ENCODE measurements at regions not wholly inside any gene's neighbourhood (a gene's known extent, or its start where the extent isn't known, plus 50 kb on each side); places are given as distances from the start of the nearest gene placed in this dataset.

DNA sequence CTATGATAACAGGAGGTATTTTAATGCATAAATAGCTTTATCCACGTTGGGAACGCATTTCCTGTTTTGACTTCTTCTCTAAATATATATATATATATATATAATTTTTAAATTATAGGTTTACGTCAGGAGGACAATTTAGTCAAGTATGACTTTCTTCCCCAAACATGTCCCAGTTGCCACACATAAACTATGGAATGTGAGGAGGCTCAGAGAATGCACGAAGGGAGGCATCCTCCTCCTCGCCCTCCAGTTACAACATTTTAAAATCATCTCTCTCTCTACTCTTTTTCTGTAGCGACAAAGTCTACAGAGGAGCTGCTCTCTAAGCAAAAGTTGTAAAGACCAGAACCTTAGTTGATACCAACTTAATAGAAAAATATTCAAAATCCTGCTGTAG lies 106.9 kb upstream of the LYZL1 start:
- no peak for DNase-seq
- intact Hi-C loops (cut with DNase I): no loop called here
- no peak for ATAC-seq

DNA sequence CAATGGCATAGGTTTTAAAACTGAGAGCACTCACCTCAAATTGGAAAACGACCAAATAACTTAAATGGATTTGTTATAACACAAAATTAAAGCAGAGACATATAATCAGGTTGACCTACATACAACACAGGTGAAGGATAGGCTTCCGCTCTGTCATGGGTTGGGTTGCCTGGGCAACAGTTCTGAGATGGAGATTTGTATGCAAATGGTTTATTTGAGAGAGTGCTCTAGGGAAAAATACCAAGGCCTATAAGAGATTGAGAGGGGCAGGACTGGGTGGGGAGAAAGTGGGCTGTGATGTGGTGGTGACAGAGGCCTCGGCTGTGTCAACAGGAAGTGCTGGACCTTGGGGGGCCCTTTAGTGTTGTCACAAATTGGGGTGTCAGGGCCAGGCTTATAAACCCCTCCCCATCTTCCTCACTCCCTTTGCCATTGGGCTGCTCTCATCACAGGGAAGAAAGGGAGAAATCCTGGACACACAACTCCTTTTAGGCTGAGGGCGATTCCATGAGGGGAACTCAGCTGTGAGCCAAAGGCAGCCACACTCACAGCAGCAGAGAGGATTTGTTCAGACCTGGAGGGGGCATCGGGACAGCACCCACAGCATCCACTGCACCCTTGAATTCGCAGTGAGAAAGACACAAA lies 105.4 kb upstream of the LYZL1 start:
- no peak for ATAC-seq
- DNase-seq: no peak
- intact Hi-C loops (cut with DNase I): no loop called here

DNA sequence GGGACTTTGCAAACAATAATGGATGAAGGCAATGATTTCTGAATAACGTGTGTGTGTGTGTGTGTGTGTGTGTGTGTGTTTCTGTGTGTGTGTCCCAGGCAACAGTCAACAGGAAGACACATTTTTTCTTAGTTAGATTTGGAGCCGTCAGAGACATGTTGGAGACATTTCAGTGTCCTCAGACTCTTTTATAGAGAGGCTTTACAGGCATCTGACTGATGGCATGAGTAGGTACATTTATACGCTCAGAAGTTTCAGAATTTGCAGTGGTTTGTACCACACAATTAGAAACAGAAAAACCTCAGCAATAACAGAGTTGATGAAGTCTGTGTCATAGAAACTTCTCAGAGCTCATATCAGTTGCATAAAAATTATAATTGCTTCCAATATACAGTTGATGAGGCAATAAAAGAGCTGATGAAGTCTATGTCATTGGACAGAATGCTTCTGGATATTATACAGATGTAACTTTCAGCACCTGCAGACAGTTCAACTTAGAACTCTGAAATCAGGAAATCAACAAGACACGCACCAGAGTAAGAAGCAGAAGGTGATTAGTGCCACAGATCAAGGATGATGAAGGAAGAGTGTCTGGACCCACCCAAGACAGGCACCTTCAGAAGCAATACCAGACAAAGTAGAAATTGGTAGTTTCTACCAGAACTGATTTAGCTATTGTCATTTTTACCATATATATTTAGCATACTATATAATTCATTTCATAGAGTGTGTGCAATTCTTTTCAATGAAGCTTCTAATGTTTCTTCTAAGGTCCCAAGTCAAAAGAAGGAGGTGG lies 104.5 kb upstream of the LYZL1 start:
- intact Hi-C loops (cut with DNase I): no loop called here
- DNase-seq (no peak), ATAC-seq (no peak)

DNA sequence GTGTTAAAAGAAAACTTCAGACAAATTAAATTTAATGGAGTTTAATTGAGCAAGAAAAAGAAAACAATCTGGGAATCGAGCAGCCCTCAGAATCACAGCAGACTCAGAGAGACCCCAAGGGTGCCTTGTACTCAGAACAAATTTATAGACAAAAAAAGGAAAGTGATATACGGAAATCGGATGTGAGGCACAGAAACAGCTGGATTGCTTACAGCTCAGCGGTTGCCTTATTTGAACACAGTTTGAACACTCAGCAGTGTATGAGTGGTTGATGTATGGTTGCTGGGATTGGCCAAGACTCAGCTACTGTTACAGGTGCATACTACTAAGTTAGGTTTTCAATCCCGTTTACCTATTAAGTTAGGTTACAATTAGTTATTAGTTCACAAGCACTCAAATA lies 103.8 kb upstream of the LYZL1 start:
- ATAC-seq (no peak), DNase-seq (no peak)
- intact Hi-C loops (cut with DNase I): no loop called here

DNA sequence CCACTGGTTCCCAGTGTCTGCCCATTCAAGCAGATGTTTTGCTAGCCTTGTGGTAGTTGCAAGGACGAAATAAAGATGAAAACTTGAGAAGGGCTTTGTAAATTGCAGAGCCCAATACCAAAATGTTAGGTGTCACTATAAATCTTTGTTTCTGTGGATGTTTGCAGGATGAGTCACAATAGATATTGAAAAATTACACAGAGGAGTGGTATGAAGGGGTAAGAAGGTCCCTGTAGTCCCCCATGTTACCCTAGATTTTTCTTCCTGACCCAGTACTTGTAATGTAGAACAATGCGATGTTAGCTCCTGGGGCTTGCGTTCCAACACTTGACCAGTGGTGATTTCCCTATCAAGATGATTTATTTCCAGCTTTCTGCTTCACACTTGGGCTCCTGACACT lies 102.6 kb upstream of the LYZL1 start:
- ATAC-seq (no peak), DNase-seq (no peak)
- intact Hi-C loops (cut with DNase I): no loop called here

DNA sequence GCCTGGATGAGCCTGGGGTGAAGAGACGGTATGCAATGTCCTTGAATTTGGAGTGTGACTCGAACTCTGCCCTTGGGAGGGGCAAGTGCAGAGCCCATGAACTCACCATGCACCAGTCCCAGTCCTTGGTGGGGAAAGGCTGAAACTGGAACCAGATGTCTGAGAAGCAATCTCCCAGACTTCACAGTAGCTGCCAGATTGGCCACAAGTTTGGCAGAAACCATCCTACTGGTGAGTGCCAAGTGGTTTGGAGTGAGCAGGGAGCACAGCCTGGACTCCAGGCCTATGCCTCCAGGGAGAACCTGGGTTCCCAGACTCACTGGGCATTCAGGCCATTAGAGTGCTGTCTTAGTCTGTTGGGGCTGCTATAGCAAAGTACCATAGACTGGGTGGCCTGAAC lies 99.6 kb upstream of the LYZL1 start:
- intact Hi-C loops (cut with DNase I): no loop called here
- DNase-seq (no peak), ATAC-seq (peak; percentile 36 to 53)

DNA sequence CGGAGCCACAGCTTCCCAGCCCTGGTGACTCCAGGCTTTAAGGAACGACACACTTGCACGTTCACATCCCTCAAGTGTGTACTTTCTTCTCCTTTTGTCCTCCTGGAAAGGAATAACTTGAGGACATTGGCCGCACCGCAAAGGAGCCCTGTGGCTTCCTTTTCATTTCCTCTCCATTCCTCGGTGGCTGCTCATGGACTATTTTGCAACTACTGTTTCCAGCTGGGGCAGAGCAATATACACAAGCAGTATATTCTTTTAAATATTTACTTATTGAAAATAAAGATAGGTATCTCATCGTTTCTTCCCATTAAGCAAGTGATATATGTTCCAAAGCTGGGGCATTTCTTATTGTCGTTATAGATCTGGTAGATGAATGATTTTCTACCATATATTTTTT lies 97.2 kb upstream of the LYZL1 start:
- no peak for ATAC-seq
- DNase-seq: no peak
- intact Hi-C loops (cut with DNase I): no loop called here

DNA sequence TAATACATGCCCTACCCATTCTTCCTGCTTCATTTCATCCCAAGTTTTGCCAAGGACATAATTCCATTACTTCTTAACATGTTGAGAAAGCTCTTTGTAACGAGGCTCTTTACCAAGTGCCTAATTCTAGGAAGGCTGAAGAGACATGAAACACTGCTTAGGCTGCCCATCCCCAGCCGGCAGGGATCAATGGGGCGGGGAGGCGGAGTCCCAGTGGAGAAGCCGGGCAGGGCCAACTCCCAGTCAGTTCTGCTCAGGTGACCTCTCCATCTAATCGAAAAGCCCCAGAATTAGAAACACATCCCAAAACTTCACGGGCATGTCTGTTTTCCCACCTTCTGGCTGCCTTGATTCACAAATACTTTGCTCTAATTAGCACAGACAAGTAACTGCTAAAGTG lies 89.5 kb upstream of the LYZL1 start:
- ATAC-seq (no peak), DNase-seq (no peak)
- intact Hi-C loops (cut with DNase I): no loop called here

DNA sequence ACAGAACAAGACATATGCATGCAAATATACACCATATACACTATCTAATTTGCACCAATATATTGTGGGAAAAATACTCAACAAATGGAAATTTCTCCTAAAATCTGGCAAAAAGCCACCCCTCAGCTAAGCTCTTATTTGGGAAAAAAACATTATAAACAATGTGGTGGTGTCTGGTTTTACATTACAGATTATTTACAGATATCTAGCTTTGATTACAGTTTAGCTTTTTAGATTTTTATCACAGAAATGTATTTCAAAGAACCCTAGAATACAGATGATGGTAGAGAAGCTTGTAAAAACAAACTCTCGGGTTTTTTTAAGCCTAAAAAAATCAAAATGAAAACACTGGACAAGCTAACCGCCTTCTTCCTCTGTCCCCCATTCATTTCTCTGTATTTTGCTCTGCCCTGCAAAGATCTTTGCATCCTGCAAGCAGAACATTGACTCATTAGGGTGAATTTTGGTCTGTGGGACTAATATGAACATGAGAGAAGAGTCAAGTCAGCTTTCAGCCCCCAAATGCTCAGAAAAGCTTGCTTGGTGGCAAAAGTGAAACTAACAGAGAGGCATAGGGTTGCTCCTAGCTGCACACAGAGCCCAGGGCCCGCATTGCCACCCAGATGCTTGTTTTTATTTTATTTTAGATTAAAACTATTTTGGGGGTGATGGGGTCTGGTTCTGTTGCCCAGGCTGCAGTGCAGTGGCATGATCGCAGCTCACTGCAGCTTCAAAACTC lies 88.8 kb upstream of the LYZL1 start:
- ATAC-seq (no peak), DNase-seq (no peak)
- intact Hi-C loops (cut with DNase I): no loop called here

DNA sequence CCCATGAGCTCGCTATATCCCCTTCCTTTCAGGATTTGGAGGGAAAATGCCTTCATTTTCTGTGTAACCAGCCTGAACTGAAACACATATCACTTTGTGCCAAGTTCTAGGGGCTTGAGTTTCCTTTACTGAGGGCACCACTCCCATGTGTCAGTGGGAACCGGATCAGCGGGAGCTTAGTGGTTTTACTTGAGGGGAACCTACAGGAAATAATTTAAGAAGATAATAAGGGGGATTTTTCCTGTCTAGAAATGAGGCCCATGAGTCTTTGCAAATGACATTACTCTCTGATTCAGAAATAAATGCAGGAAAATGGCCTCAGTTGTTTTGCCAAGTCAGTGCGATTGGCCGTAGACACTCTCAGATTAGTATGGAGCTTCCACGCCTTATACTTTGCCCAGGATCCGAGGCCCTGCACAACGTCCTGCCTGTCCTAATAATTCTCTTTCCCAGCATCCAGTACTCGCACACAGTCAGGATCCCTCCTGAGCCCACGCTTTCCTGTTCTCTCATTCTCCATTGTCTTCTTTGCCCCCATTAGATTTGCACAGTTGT lies 86.4 kb upstream of the LYZL1 start:
- DNase-seq (no peak), ATAC-seq (no peak)
- intact Hi-C loops (cut with DNase I): no loop called here

DNA sequence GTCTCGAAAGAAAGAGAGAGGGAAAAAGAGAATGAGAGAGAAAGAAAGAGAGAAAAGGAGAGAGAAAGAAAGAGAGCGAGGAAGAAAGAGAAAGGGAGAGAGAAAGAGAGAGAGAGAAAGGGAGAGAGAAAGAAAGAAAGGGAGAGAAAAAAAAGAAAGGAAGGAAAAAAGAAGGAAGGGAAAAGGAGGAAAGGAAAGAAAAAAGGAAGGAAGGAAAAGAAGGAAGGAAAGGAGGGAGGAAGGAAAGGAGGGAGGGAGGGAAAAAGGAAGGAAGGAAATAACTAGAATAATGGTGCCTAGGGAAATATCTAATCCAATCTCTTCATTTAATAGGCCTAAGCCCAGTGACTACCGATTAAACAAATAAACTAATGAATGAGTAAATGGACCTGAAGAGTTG lies 85.4 kb upstream of the LYZL1 start:
- DNase-seq: no peak
- ATAC-seq: no peak
- intact Hi-C loops (cut with DNase I): no loop called here

DNA sequence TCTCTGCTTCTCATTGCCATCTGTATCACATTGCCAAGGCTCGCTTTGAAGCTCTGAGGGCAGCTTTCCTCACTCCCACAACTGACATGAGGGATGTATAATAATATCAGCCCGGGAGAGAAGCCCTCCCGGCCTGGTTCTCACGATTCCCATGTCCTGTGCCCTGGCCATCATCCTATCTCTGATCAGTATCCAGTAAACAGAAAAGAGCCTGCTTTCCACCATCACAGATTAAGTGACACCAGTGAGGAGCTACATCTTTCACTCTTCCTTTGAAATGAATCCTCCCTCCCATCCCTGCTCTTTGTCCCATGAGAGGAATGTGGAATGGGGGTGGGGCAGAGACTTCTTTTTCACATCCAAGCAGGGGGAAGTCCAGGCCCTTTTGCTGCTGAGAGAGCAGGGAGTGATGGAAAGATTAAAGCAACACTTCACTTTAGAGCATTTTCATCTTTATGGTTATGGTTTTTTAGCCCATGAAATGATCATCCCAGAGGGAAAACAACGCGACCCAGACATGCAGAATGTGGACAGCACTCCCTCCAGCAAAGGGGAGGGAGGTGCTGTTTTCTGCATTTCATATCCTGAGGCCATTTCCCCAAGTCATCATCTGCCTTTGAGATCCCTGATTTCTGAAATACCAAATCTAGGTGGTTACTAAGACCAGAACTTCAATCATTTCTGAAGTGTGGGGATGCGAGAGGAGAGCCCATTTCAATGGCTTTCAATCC lies 84.6 kb upstream of the LYZL1 start:
- no peak for DNase-seq
- no peak for ATAC-seq
- intact Hi-C loops (cut with DNase I): no loop called here

DNA sequence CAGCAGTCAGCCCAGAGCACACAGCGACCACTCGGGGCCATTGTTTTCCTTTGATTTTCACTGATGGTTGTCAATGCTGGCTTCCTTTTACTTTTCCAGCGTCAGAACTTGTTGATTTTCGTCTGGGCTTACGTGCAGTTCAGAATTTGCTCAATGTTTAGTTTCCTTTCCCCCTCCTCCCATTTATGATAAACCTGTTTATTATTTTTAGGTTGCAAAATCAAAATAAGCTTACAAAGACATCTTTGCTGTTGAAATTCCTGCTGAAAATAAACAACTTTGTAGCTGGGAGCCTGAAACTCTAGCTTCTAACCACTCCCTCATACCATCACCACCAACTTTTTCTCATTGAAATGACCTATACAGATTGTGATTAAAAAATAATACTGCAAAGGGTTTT lies 83.1 kb upstream of the LYZL1 start:
- no peak for ATAC-seq
- intact Hi-C loops (cut with DNase I): no loop called here
- DNase-seq: no peak

DNA sequence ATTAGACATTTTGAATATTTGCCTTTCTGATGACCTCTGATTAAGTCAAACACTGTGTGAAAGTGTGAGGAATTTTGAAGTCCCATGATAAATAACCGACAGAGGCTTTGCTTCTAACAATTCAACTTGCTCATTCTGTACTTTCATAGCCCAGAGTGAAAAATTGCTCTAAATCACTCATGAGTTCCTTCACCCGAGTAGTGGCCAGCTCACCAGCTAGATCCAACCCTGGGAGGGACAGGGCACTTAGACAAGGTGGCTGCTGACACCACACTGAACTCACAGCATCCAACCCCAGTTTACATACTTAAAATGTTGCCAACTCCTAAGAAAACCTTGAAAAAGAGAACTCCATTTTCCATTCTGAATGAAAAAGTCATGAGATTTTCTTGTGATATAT lies 80.0 kb upstream of the LYZL1 start:
- no peak for ATAC-seq
- intact Hi-C loops (cut with DNase I): no loop called here
- DNase-seq: no peak

DNA sequence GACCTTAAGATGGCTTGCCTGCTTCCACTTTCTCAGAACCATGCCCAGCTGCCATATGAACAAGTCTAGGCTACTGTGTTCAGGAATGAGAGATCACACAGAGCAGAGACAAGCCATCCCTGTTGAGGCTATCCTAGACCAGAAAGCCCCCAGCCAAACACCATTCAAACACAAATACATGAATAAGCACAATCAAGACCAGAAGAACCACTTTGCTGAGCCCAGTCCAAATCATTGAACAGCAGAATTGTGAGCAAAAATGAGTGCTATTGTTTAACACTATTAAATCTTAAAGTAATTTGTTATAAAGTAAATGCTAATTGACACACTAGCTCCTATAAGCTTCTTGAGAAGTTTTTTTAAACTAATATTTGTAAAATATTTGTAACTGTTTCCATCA lies 79.0 kb upstream of the LYZL1 start:
- intact Hi-C loops (cut with DNase I): no loop called here
- DNase-seq: no peak
- no peak for ATAC-seq

DNA sequence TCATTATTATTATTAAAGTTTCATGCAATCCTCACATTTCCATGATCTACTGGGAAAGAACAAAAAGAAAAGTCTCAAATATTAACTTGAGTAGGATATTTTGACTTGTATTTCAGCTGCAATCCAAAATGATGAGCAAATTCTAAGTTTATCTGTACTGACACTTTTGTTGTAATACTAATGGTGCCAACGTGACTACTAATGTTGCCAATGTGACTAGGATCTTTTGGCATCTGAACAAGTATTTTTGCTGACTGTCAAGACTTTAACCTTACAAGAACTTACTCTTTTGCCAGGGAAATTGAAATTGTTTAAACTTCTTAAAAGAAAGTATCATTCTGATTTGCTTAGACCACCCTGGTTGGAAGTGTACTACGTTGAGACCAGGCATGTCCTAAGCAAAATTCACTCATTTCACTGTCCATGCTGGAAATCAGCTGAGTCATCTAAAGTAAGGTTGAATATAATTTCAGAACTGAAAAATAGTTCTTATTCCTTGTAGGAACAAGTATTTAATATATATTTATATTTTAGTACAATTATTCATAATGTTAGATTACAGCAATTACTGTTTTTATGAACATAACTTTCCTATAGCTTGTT lies 78.5 kb upstream of the LYZL1 start:
- intact Hi-C loops (cut with DNase I): no loop called here
- ATAC-seq: no peak
- DNase-seq: no peak

DNA sequence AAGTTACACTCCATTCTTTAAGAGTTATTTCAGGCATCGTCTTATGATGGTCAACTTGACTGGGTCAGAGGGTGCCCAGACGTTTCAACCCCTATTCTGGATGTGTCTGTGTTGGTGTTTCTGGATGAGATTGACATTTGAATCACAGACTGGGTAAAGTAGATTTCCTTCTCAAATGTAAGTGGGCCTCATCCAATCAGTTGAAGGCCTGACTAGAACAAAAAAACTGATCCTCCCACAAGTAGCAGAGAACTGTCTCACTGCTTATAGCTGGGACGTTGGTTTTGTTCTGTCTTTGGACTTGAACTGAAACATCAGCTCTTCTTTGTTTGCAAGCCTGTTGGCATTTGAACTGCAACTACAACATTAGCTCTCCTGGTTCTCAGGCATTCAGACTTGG lies 76.3 kb upstream of the LYZL1 start:
- DNase-seq (no peak), ATAC-seq (no peak)
- intact Hi-C loops (cut with DNase I): no loop called here

DNA sequence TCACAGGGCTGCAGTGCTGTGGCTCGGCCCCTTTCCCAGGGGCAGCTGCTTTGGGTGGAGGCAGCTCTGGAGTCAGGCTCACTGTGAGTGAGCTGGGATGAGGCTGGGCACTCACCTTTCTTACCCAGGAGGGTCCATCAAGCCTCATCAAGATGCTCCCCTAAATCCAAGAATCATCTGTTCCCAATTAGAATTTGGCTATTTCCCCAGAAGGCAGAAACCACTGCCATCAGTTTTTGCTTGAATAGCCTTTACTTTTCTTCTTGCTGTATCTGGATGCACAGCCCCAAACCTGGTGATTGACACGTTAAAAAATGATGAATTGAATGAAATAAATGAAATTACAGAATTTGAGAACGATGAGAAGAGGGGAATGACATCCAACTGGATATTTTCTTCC lies 74.3 kb upstream of the LYZL1 start:
- ATAC-seq (no peak), DNase-seq (no peak)
- intact Hi-C loops (cut with DNase I): no loop called here

DNA sequence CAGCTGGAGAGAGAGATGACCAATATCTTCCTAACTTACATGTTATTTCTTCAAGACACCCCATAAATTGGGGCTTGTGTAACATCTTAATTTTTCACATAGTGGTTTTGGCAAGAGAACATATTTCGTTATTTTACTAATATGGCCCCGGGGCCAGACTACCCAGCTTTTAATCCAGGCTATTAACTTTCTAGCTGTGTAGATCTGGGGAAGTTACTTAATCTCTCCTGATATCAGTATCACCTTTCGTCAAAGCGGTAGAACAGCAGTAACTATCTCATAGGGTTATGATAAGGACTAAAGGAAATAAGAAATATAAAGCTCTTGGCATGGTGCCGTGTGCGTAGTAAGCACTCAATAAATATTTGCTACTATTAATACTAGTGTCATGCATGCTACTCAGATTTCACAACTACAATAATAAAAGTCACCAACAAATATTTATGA lies 71.6 kb upstream of the LYZL1 start:
- DNase-seq (no peak), ATAC-seq (no peak)
- intact Hi-C loops (cut with DNase I): no loop called here

Data from left cardiac atrium (tissue), 4 donors.